Medulla oblongata (tissue), 1 donor: ENCODE measurements at regions not wholly inside any gene's neighbourhood (a gene's known extent, or its start where the extent isn't known, plus 50 kb on each side); places are given as distances from the start of the nearest gene placed in this dataset.
"Not testable (repeated sequence)": the region's sequence is repeated elsewhere in the genome, so short reads cannot be mapped to it uniquely, and the experiment has no call there.

Experiments
- DNase-seq: peaks from one replicate; pipeline ENCODE4 v3.0.0-alpha.2; 2015; ENCODE audit errors: extremely low spot score

GRCh38 chrY:19055232-19056137, 281.9 kb upstream of the HSFY2 start:
- DNase-seq: no peak

- DNase-seq: no peak
Observed at GRCh38 chrY:19053806-19054205, 280.3 kb upstream of the HSFY2 start.

DNA sequence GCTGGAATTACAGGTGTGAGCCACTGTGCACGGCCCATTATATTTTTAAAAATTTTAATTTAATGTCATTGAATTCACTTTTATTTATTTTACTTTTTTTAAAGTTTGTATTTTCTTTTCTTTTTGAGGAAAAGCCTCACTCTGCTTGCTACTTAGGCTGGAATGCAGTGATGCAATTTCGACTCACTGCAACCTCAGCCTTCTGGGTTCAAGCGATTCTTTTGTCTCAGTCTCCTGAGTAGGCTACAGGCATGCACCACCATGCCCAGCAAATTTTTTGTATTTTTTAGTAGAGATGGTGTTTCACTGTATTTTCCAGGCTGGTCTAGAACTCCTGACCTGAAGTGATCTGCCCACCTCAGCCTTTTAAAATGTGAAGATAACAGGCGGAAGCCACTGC, 277.5 kb upstream of the HSFY2 start:
- no peak for DNase-seq

DNA sequence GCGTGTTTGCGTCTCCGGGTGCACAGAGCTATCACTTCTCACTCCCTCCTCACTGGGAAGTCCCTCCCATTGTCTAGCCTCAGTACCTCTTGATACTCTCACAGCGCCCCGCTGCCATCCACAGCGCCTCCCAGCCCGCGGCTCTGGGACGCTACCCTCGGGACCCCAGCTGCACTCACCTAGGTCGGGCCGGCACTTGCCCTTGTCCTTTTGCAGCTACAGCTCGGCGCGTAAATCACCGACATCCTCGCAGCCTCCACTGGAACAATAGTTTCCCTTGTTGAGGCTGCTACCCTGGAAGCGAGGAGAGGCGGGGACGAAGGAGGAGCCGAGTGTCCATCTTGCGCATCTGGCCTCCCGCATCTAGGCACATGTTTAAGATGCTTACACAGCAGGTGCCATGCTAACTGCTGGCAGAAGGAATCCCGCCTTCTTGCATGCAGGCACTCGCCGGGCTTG, 269.5 kb upstream of the HSFY2 start:
- DNase-seq: peak; percentile 6

- DNase-seq: no peak
Observed at GRCh38 chrY:19042306-19042958, 268.9 kb upstream of the HSFY2 start.

GRCh38 chrY:19026631-19027030, 253.1 kb upstream of the HSFY2 start:
- no peak for DNase-seq

GRCh38 chrY:19023934-19024333, 250.4 kb upstream of the HSFY2 start:
- DNase-seq: no peak

GRCh38 chrY:19020193-19020592, 246.7 kb upstream of the HSFY2 start:
- no peak for DNase-seq

- DNase-seq: no peak
Observed at GRCh38 chrY:19016990-19017389, 243.5 kb upstream of the HSFY2 start.

GRCh38 chrY:19015854-19016253, 242.3 kb upstream of the HSFY2 start:
- no peak for DNase-seq

GRCh38 chrY:19015213-19015612, 241.7 kb upstream of the HSFY2 start:
- no peak for DNase-seq

- DNase-seq: no peak
Observed at GRCh38 chrY:19012985-19013384, 239.4 kb upstream of the HSFY2 start.

- DNase-seq: peak; percentile 14
Observed at GRCh38 chrY:19011605-19012090, 238.1 kb upstream of the HSFY2 start.

GRCh38 chrY:19006234-19006633, 232.7 kb upstream of the HSFY2 start:
- DNase-seq: no peak

GRCh38 chrY:19005579-19005978, 232.0 kb upstream of the HSFY2 start:
- no peak for DNase-seq

- peak; percentile 25 for DNase-seq
Observed at GRCh38 chrY:18997635-18998240, 224.2 kb upstream of the HSFY2 start.

GRCh38 chrY:18993480-18993879, 219.9 kb upstream of the HSFY2 start:
- no peak for DNase-seq

DNA sequence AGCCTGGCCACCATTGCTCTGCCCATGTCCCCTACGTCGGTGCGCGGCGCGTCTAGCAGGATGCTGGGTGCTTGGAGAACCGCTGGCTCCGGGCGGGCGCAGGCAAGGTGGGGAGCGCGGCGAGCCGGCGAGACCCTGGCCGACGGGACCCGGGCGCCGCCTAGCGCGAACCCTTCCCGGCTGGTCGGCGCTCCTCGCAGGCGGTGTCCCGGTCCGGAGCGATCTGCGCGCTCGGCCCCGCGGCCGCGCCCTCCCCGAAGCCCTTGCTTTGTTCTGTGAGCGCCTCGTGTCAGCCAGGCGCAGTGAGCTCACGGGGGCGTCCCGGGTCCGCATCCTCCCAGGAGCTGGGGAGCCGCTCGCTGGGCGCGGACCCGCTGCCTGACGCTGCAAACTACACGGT, 219.1 kb upstream of the HSFY2 start:
- DNase-seq: not testable (repeated sequence)

- DNase-seq: no peak
Observed at GRCh38 chrY:18989356-18989755, 215.8 kb upstream of the HSFY2 start.

- DNase-seq: no peak
Observed at GRCh38 chrY:18966001-18966400, 192.5 kb upstream of the HSFY2 start.

DNA sequence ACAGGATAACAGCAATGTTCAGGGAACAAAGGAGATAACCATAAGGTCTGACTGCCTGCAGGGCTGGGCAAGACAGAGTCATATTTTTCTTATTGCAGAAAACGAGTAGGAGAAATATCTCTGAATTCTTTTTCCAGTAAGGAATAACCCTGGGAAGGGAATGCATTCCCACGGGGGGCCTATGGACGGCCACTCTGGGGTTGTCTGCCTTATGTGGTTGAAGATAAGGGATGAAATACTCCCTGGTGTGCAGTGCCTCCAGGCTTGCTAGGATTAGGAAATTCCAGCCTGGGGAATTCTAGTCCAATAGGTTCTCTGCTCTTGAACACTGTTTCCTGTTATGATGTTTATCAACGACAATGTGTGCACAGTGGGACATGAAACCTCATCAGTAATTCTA, 185.3 kb upstream of the HSFY2 start:
- DNase-seq: no peak

GRCh38 chrY:18951657-18952435, 178.3 kb upstream of the HSFY2 start:
- no peak for DNase-seq
